K562 (cell line): ENCODE measurements at regions not wholly inside any gene's neighbourhood (a gene's known extent, or its start where the extent isn't known, plus 50 kb on each side); places are given as distances from the start of the nearest gene placed in this dataset.

Source experiments
- CREB1 ChIP-seq, 2 experiments: sonication (generic) in 1 of 2; formaldehyde crosslinking in 1 of 2; IDR thresholded peaks; 2 replicates each; pipeline versions ENCODE4 v1.6.1 to v1.8.0; 2012 to 2022; ENCODE audit warnings: inconsistent platforms in 1 of 2, mild to moderate bottlenecking in 1 of 2, missing genetic modification reagents in 1 of 2, moderate library complexity in 1 of 2
- E4F1 ChIP-seq: fragments of 250-450 bp; sonication (Bioruptor Pico); IDR thresholded peaks from 2 replicates; pipeline ENCODE4 v1.5.0; 2021; ENCODE audit warnings: mild to moderate bottlenecking, borderline replicate concordance
- EGR1 ChIP-seq: fragments of 450-650 bp; conservative IDR thresholded peaks from 2 replicates; pipeline ENCODE4 v1.6.1; 2017; ENCODE audit warnings: mild to moderate bottlenecking
- ETV5 ChIP-seq: sonication (generic); formaldehyde crosslinking; IDR thresholded peaks from 2 replicates; pipeline ENCODE4 v1.4.0; 2020; ENCODE audit warnings: low read depth, mild to moderate bottlenecking, missing genetic modification reagents
- FOXK1 ChIP-seq: sonication (generic); formaldehyde crosslinking; IDR thresholded peaks from 2 replicates; pipeline ENCODE4 v1.8.0; 2022; ENCODE audit warnings: missing genetic modification reagents, mild to moderate bottlenecking, borderline replicate concordance
- HCFC1 ChIP-seq: IDR thresholded peaks from 2 replicates; pipeline ENCODE4 v1.6.1; 2012; ENCODE audit warnings: low read depth, low read length, improper control_type of control experiment
- MEF2D ChIP-seq: conservative IDR thresholded peaks from 2 replicates; pipeline ENCODE4 v1.6.1; 2016; ENCODE audit warnings: low read depth, missing genetic modification characterization, missing compliant biosample characterization
- MITF ChIP-seq: IDR thresholded peaks from 2 replicates; pipeline ENCODE4 v1.6.1; 2014; ENCODE audit warnings: antibody characterized with exemption
- NCOA2 ChIP-seq, 2 experiments: fragments of 450-650 bp; IDR thresholded peaks; 2 replicates each; pipeline ENCODE4 v1.6.1; 2018; ENCODE audit warnings: mild to moderate bottlenecking in 2 of 2, moderate library complexity in 1 of 2; ENCODE audit not compliant: partially characterized antibody in 2 of 2
- NFATC3 ChIP-seq: fragments of 450-650 bp; IDR thresholded peaks from 2 replicates; pipeline ENCODE4 v1.6.1; 2017; ENCODE audit warnings: mild to moderate bottlenecking
- RCOR1 ChIP-seq, 2 experiments: IDR thresholded peaks; 2 replicates each; pipeline ENCODE4 v1.6.1; 2012; ENCODE audit warnings: low read depth in 2 of 2, low read length in 2 of 2, borderline replicate concordance in 1 of 2, improper control_type of control experiment in 1 of 2
- SIN3B ChIP-seq: fragments of 450-650 bp; IDR thresholded peaks from 2 replicates; pipeline ENCODE4 v1.6.1; 2017; ENCODE audit warnings: low read depth, mild to moderate bottlenecking, moderate library complexity
- SIX5 ChIP-seq, 2 experiments: IDR thresholded peaks; 2 replicates each; pipeline ENCODE4 v1.6.1; 2011; ENCODE audit warnings: low read length in 2 of 2, borderline replicate concordance in 1 of 2, low read depth in 1 of 2, mild to moderate bottlenecking in 1 of 2, moderate library complexity in 1 of 2; ENCODE audit not compliant: insufficient read depth in 1 of 2
- SMARCA4 ChIP-seq: fragments of 450-650 bp; IDR thresholded peaks from 2 replicates; pipeline ENCODE4 v1.6.1; 2016
- TAF1 ChIP-seq: IDR thresholded peaks from 2 replicates; pipeline ENCODE4 v1.6.1; 2011; ENCODE audit warnings: mild to moderate bottlenecking, low read length, moderate library complexity; ENCODE audit not compliant: insufficient read depth, control insufficient read depth, severe bottlenecking; ENCODE audit errors: extremely low read depth
- TAF7 ChIP-seq: fragments of 450-650 bp; IDR thresholded peaks from 2 replicates; pipeline ENCODE4 v1.6.1; 2016; ENCODE audit warnings: missing genetic modification characterization, missing compliant biosample characterization
- TEAD4 ChIP-seq, 2 experiments: sonication (generic) in 1 of 2; formaldehyde crosslinking in 1 of 2; IDR thresholded peaks; 2 replicates each; pipeline versions ENCODE4 v1.6.1 to v1.8.0; 2012 to 2022; ENCODE audit warnings: borderline replicate concordance in 1 of 2, inconsistent platforms in 1 of 2, low read length in 1 of 2, mild to moderate bottlenecking in 1 of 2, missing genetic modification reagents in 1 of 2
- ZFPM2 ChIP-seq: fragments of 250-450 bp; sonication (Bioruptor Pico); IDR thresholded peaks from 2 replicates; pipeline ENCODE4 v1.5.1; 2022; ENCODE audit warnings: mild to moderate bottlenecking

GRCh38 chr2:126776692-126777619, 121.0 kb downstream of the GYPC start (continued):
- TF ChIP-seq E4F1 (CRISPR knock-in tag) (no peak), NFATC3 (no peak), MEF2D (tag) (no peak), MITF (no peak), ZFPM2 (CRISPR knock-in tag) (no peak), RCOR1 (IDR thresholded peaks at IDR 0.05; ENCODE audit: borderline replicate concordance in 1 of 2, low read depth in 2 of 2, low read length in 2 of 2) (no peak), FOXK1 (CRISPR knock-in tag) (no peak), SIX5 (IDR thresholded peaks at IDR 0.05; ENCODE audit: borderline replicate concordance in 1 of 2, insufficient read depth in 1 of 2, low read depth in 1 of 2, low read length in 2 of 2) (no peak), NCOA2 (IDR thresholded peaks at IDR 0.05; ENCODE audit: partially characterized antibody in 2 of 2) (no peak), HCFC1 (0 out of 2 replicates have a peak, but pooled peaks have one; percentile 17), TAF7 (tag) (no peak), SIN3B (no peak), TAF1 (no peak), CREB1 (IDR thresholded peaks at IDR 0.05) (no peak), CREB1 (CRISPR knock-in tag; IDR thresholded peaks at IDR 0.05) (0 out of 2 replicates have a peak, but pooled peaks have one; percentile 7), ETV5 (CRISPR knock-in tag) (peak; percentile 41; the same call in 1 of the 2 replicates), SMARCA4 (no peak), TEAD4 (IDR thresholded peaks at IDR 0.05; ENCODE audit: low read length) (no peak), TEAD4 (CRISPR knock-in tag; IDR thresholded peaks at IDR 0.05; ENCODE audit: borderline replicate concordance) (no peak), EGR1 (peak; percentile 52; the same call in 1 of the 2 replicates)
